SK-N-SH treated with all-trans-retinoic acid at 6 μM for 48 hours (cell line): ENCODE measurements at regions not wholly inside any gene's neighbourhood (a gene's known extent, or its start where the extent isn't known, plus 50 kb on each side); places are given as distances from the start of the nearest gene placed in this dataset.

Experiments
- ATAC-seq: fragments of 200-7000 bp; cut with Tn5 transposase; 3 replicates; pipeline ENCODE4 v1.9.1; 2020; ENCODE audit warnings: mild to moderate bottlenecking, moderate library complexity
- ARNTL ChIP-seq: fragments of 450-650 bp; formaldehyde crosslinking; IDR thresholded peaks from 2 replicates; pipeline ENCODE4 v1.5.0; 2020; ENCODE audit warnings: low read depth, mild to moderate bottlenecking, moderate library complexity, borderline replicate concordance
- BACH2 ChIP-seq: fragments of 250-450 bp; sonication (Bioruptor Pico); IDR thresholded peaks from 2 replicates; pipeline ENCODE4 v1.9.0; 2021; ENCODE audit warnings: mild to moderate bottlenecking, borderline replicate concordance
- CREB5 ChIP-seq: fragments of 250-450 bp; sonication (Bioruptor Pico); IDR thresholded peaks from 2 replicates; pipeline ENCODE4 v1.5.1; 2020; ENCODE audit warnings: low read depth, mild to moderate bottlenecking, moderate library complexity
- CSDC2 ChIP-seq: fragments of 250-450 bp; sonication (Bioruptor Pico); IDR thresholded peaks from 2 replicates; pipeline ENCODE4 v1.5.0; 2020; ENCODE audit warnings: mild to moderate bottlenecking, moderate library complexity
- CSRNP3 ChIP-seq: fragments of 250-450 bp; sonication (Bioruptor Pico); IDR thresholded peaks from 2 replicates; pipeline ENCODE4 v1.5.1; 2021; ENCODE audit warnings: mild to moderate bottlenecking, moderate library complexity
- ESRRG ChIP-seq: fragments of 250-450 bp; sonication (Bioruptor Pico); IDR thresholded peaks from 2 replicates; pipeline ENCODE4 v1.6.1; 2021; ENCODE audit warnings: mild to moderate bottlenecking
- GLIS3 ChIP-seq: fragments of 250-450 bp; sonication (Bioruptor Pico); IDR thresholded peaks from 2 replicates; pipeline ENCODE4 v1.5.0; 2020; ENCODE audit warnings: mild to moderate bottlenecking, moderate library complexity
- ISL1 ChIP-seq: fragments of 250-450 bp; sonication (Bioruptor Pico); IDR thresholded peaks from 2 replicates; pipeline ENCODE4 v2.1.2; 2022; ENCODE audit warnings: mild to moderate bottlenecking, moderate library complexity
- OSR1 ChIP-seq: fragments of 250-450 bp; sonication (Bioruptor Pico); IDR thresholded peaks from 2 replicates; pipeline ENCODE4 v1.8.0; 2022; ENCODE audit warnings: moderate library complexity, mild to moderate bottlenecking, inconsistent platforms
- PATZ1 ChIP-seq: fragments of 250-450 bp; sonication (Bioruptor Pico); IDR thresholded peaks from 2 replicates; pipeline ENCODE4 v1.8.0; 2020; ENCODE audit warnings: mild to moderate bottlenecking, moderate library complexity, borderline replicate concordance
- POU6F1 ChIP-seq: fragments of 250-450 bp; sonication (Bioruptor Pico); IDR thresholded peaks from 2 replicates; pipeline ENCODE4 v1.8.0; 2021; ENCODE audit warnings: low read depth, mild to moderate bottlenecking, moderate library complexity, borderline replicate concordance
- PPARA ChIP-seq: fragments of 250-450 bp; sonication (Bioruptor Pico); IDR thresholded peaks from 2 replicates; pipeline ENCODE4 v1.5.0; 2020; ENCODE audit warnings: mild to moderate bottlenecking, borderline replicate concordance
- SNAI2 ChIP-seq: fragments of 250-450 bp; sonication (Bioruptor Pico); IDR thresholded peaks from 2 replicates; pipeline ENCODE4 v1.5.0; 2020; ENCODE audit warnings: mild to moderate bottlenecking, moderate library complexity
- TCF4 ChIP-seq: fragments of 250-450 bp; sonication (Bioruptor Pico); IDR thresholded peaks from 2 replicates; pipeline ENCODE4 v1.8.0; 2021; ENCODE audit warnings: mild to moderate bottlenecking, moderate library complexity, borderline replicate concordance
- TOX ChIP-seq: fragments of 250-450 bp; sonication (Bioruptor Pico); IDR thresholded peaks from 2 replicates; pipeline ENCODE4 v1.8.0; 2021; ENCODE audit warnings: mild to moderate bottlenecking, moderate library complexity, borderline replicate concordance
- TSHZ2 ChIP-seq: fragments of 250-450 bp; sonication (Bioruptor Pico); IDR thresholded peaks from 2 replicates; pipeline ENCODE4 v1.5.0; 2020; ENCODE audit warnings: mild to moderate bottlenecking, moderate library complexity
- ZFP3 ChIP-seq: fragments of 250-450 bp; sonication (Bioruptor Pico); IDR thresholded peaks from 2 replicates; pipeline ENCODE4 v1.5.0; 2020; ENCODE audit warnings: mild to moderate bottlenecking, moderate library complexity
- ZFP30 ChIP-seq: fragments of 450-650 bp; formaldehyde crosslinking; IDR thresholded peaks from 2 replicates; pipeline ENCODE4 v1.5.0; 2022; ENCODE audit warnings: mild to moderate bottlenecking, moderate library complexity
- ZNF565 ChIP-seq: fragments of 450-650 bp; formaldehyde crosslinking; conservative IDR thresholded peaks from 2 replicates; pipeline ENCODE4 v1.5.0; 2020; ENCODE audit warnings: low read depth, mild to moderate bottlenecking, moderate library complexity
- ZNF70 ChIP-seq: fragments of 450-650 bp; formaldehyde crosslinking; IDR thresholded peaks from 2 replicates; pipeline ENCODE4 v1.5.0; 2020; ENCODE audit warnings: mild to moderate bottlenecking, moderate library complexity
- ZNF8 ChIP-seq: fragments of 450-650 bp; formaldehyde crosslinking; IDR thresholded peaks from 2 replicates; pipeline ENCODE4 v1.5.0; 2020; ENCODE audit warnings: mild to moderate bottlenecking, moderate library complexity

- no peak for ATAC-seq
- no peak for TF ChIP-seq GLIS3
- TF ChIP-seq ZNF70 (CRISPR knock-in tag): no peak
- TF ChIP-seq ARNTL: no peak
- TF ChIP-seq PPARA (CRISPR knock-in tag): no peak
- TF ChIP-seq ZNF8 (CRISPR knock-in tag): no peak
- no peak for TF ChIP-seq TCF4 (CRISPR knock-in tag)
- no peak for TF ChIP-seq CSRNP3 (CRISPR knock-in tag)
- no peak for TF ChIP-seq POU6F1 (CRISPR knock-in tag)
- no peak for TF ChIP-seq ZFP30 (CRISPR knock-in tag)
- TF ChIP-seq ISL1 (CRISPR knock-in tag): no peak
- TF ChIP-seq ZNF565 (CRISPR knock-in tag): no peak
- TF ChIP-seq PATZ1 (CRISPR knock-in tag): no peak
- no peak for TF ChIP-seq CSDC2 (CRISPR knock-in tag)
- TF ChIP-seq ESRRG (CRISPR knock-in tag): no peak
- TF ChIP-seq SNAI2 (CRISPR knock-in tag): no peak
- TF ChIP-seq TOX (CRISPR knock-in tag): no peak
- TF ChIP-seq CREB5 (CRISPR knock-in tag): no peak
- no peak for TF ChIP-seq BACH2 (CRISPR knock-in tag)
Measured at GRCh38 chr6:144894240-144894639, 609.1 kb downstream of the UTRN start.

GRCh38 chr6:144895313-144896278 lies 610.5 kb downstream of the UTRN start:
- no peak for TF ChIP-seq ISL1 (CRISPR knock-in tag)
- no peak for TF ChIP-seq ESRRG (CRISPR knock-in tag)
- TF ChIP-seq ARNTL: no peak
- no peak for TF ChIP-seq TOX (CRISPR knock-in tag)
- TF ChIP-seq ZFP30 (CRISPR knock-in tag): no peak
- no peak for TF ChIP-seq ZFP3

GRCh38 chr6:144896289-144896688 lies 611.2 kb downstream of the UTRN start:
- ATAC-seq: no peak
- TF ChIP-seq BACH2 (CRISPR knock-in tag) (no peak), POU6F1 (CRISPR knock-in tag) (no peak), OSR1 (CRISPR knock-in tag) (no peak), ZNF70 (CRISPR knock-in tag) (no peak), CREB5 (CRISPR knock-in tag) (no peak), ESRRG (CRISPR knock-in tag) (no peak), PATZ1 (CRISPR knock-in tag) (no peak), TSHZ2 (no peak)

More at GRCh38 chr6:144895313-144896278, 610.5 kb downstream of the UTRN start:
- no peak for ATAC-seq
